B cell (primary cell): ENCODE measurements at regions not wholly inside any gene's neighbourhood (a gene's known extent, or its start where the extent isn't known, plus 50 kb on each side); places are given as distances from the start of the nearest gene placed in this dataset.

Experiments used
- ATAC-seq: fragments of 200-7000 bp; cut with Tn5 transposase; one replicate; pipeline ENCODE4 v1.10.0; 2021; ENCODE audit warnings: low read depth, mild to moderate bottlenecking, moderate number of reproducible peaks, moderate library complexity
- CTCF ChIA-PET: fragments of 350-600 bp; sonication (Branson Sonifier 250); formaldehyde crosslinking; loops from one replicate; lab custom pipeline; 2021; ENCODE audit warnings: antibody characterized with exemption, inconsistent platforms; lab: Charles Lee
- POLR2A ChIA-PET: fragments of 350-600 bp; sonication (Branson Sonifier 250); formaldehyde crosslinking; loops from one replicate; lab custom pipeline; 2021; ENCODE audit warnings: antibody characterized with exemption; lab: Charles Lee
- DNase-seq: peaks from one replicate; pipeline ENCODE4 v3.0.0; 2013
- H2AFZ ChIP-seq: 2 replicates; pipeline ENCODE4 v1.6.1; 2012; ENCODE audit warnings: mild to moderate bottlenecking, low read depth, low read length; ENCODE audit not compliant: insufficient read depth, poor library complexity, severe bottlenecking
- H3K27ac ChIP-seq, 2 donors: 1 replicate in 1 of 2; 2 replicates in 1 of 2; pipeline ENCODE4 v1.5.1; 2012 to 2013; ENCODE audit warnings: low read length in 2 of 2, mild to moderate bottlenecking in 2 of 2, moderate library complexity in 1 of 2
- H3K27me3 ChIP-seq, 4 experiments: fragments of 200-600 bp in 1 of 4; sonication (generic) in 1 of 4; replicated peaks in 1 of 4; 1 replicate in 2 of 4; 2 replicates in 2 of 4; pipeline versions ENCODE4 v1.6.1 to v1.7.0; 2013 to 2016; ENCODE audit warnings: low read length in 3 of 4, mild to moderate bottlenecking in 2 of 4, mixed read lengths in 1 of 4, moderate library complexity in 1 of 4; ENCODE audit not compliant: insufficient read depth in 4 of 4, control insufficient read depth in 3 of 4; ENCODE audit errors: control extremely low read depth in 1 of 4
- H3K36me3 ChIP-seq, 2 experiments: replicated peaks in 1 of 2; 1 replicate in 1 of 2; 2 replicates in 1 of 2; pipeline versions ENCODE4 v1.6.1 to v1.7.1; 2013; ENCODE audit warnings: low read length in 1 of 2; ENCODE audit not compliant: insufficient read depth in 2 of 2, control insufficient read depth in 1 of 2; ENCODE audit errors: control extremely low read depth in 1 of 2, extremely low read depth in 1 of 2
- H3K4me1 ChIP-seq, 2 donors: fragments of 200-600 bp in 1 of 2; sonication (generic) in 1 of 2; 1 replicate in 1 of 2; 2 replicates in 1 of 2; pipeline versions ENCODE4 v1.5.1 to v1.6.1; 2013 to 2017; ENCODE audit warnings: low read length in 2 of 2; ENCODE audit not compliant: control insufficient read depth in 2 of 2, insufficient read depth in 2 of 2
- H3K4me2 ChIP-seq: replicated peaks from 2 replicates; pipeline ENCODE3; 2012; ENCODE audit warnings: mild to moderate bottlenecking, low read depth, low read length; ENCODE audit not compliant: poor library complexity, severe bottlenecking
- H3K4me3 ChIP-seq, 5 experiments: fragments of 200-600 bp in 1 of 5; sonication (generic) in 1 of 5; 1 replicate in 3 of 5; 2 replicates in 2 of 5; pipeline versions ENCODE4 v1.5.1 to v1.7.0; 2011 to 2016; ENCODE audit warnings: low read length in 4 of 5, mild to moderate bottlenecking in 4 of 5, low read depth in 2 of 5, control low read depth in 1 of 5, moderate library complexity in 1 of 5; ENCODE audit not compliant: insufficient read depth in 1 of 5; ENCODE audit errors: control extremely low read depth in 1 of 5, extremely low read depth in 1 of 5
- H3K79me2 ChIP-seq: fragments of 200-600 bp; sonication (generic); one replicate; pipeline ENCODE4 v1.6.0; 2016; ENCODE audit warnings: low read length; ENCODE audit not compliant: control insufficient read depth, insufficient read depth
- H3K9ac ChIP-seq: fragments of 200-600 bp; sonication (generic); 2 replicates; pipeline ENCODE4 v1.6.1; 2017; ENCODE audit warnings: mild to moderate bottlenecking, low read length, moderate library complexity
- H3K9me3 ChIP-seq, 3 donors: one replicate each; pipeline versions ENCODE4 v1.6.1 to v1.7.1; 2013; ENCODE audit warnings: low read length in 2 of 3; ENCODE audit not compliant: control insufficient read depth in 2 of 3, insufficient read depth in 1 of 3; ENCODE audit errors: control extremely low read depth in 1 of 3
- H4K20me1 ChIP-seq: 2 replicates; pipeline ENCODE4 v1.6.0; 2012; ENCODE audit warnings: mild to moderate bottlenecking, low read length; ENCODE audit not compliant: insufficient read depth, control insufficient read depth, poor library complexity, severe bottlenecking
- H3K27ac Mint-ChIP-seq: one replicate; pipeline ENCODE4 v1.8.0; 2021; ENCODE audit warnings: mixed read lengths
- H3K27me3 Mint-ChIP-seq: one replicate; pipeline ENCODE4 v1.8.0; 2021; ENCODE audit warnings: mixed read lengths
- H3K4me1 Mint-ChIP-seq: one replicate; pipeline ENCODE4 v1.8.0; 2021; ENCODE audit warnings: mixed read lengths
- H3K4me3 Mint-ChIP-seq: one replicate; pipeline ENCODE4 v1.8.0; 2021; ENCODE audit warnings: mixed read lengths
- H3K9me3 Mint-ChIP-seq: one replicate; pipeline ENCODE4 v1.8.0; 2022; ENCODE audit warnings: mixed read lengths; ENCODE audit not compliant: insufficient read depth
- EZH2 ChIP-seq: IDR thresholded peaks from 2 replicates; pipeline ENCODE4 v1.6.1; 2012; ENCODE audit warnings: borderline replicate concordance, low read depth, mild to moderate bottlenecking, moderate library complexity, low read length; ENCODE audit not compliant: insufficient read depth, poor library complexity, severe bottlenecking
- WGBS: methylation state at CpG from one replicate; pipeline ENCODE4 v1.1.5; 2013; ENCODE audit warnings: missing lambda C conversion rate; ENCODE audit not compliant: insufficient coverage; 5-methylcytosine and 5-hydroxymethylcytosine counted together
- intact Hi-C: fragments of 100-400 bp; cut with micrococcal nuclease; formaldehyde crosslinking; loops from one replicate; pipeline ENCODE4 v1.10.0; 2022
- TF ChIP-seq, protein P1 (sequence below): fragments of 200-600 bp; IDR thresholded peaks from one replicate; pipeline ENCODE4 v1.8.0; 2022; ENCODE audit warnings: antibody characterized with exemption, mild to moderate bottlenecking

GRCh38 chr6:4658486-4658885 is 117.7 kb upstream of the CDYL start:
- Mint-ChIP-seq H3K4me1 (no peaks in the 10 kb centered on the region), H3K27me3 (peaks cover 18% of the 10 kb centered on the region), H3K27ac (no peak overlapping the region), H3K4me3 (no peak overlapping the region), H3K9me3 (no peaks in the 10 kb centered on the region)
- no peaks in the 10 kb centered on the region for H3K36me3 ChIP-seq
- 77% methylated on average over 6 of the region's 6 CpGs for WGBS
- H3K27ac ChIP-seq: no peak overlapping the region
- DNase-seq (no peak), ATAC-seq (no peak)
- H3K9ac ChIP-seq: no peak overlapping the region
- no peak for TF ChIP-seq EZH2
- TF ChIP-seq, protein P1, sequence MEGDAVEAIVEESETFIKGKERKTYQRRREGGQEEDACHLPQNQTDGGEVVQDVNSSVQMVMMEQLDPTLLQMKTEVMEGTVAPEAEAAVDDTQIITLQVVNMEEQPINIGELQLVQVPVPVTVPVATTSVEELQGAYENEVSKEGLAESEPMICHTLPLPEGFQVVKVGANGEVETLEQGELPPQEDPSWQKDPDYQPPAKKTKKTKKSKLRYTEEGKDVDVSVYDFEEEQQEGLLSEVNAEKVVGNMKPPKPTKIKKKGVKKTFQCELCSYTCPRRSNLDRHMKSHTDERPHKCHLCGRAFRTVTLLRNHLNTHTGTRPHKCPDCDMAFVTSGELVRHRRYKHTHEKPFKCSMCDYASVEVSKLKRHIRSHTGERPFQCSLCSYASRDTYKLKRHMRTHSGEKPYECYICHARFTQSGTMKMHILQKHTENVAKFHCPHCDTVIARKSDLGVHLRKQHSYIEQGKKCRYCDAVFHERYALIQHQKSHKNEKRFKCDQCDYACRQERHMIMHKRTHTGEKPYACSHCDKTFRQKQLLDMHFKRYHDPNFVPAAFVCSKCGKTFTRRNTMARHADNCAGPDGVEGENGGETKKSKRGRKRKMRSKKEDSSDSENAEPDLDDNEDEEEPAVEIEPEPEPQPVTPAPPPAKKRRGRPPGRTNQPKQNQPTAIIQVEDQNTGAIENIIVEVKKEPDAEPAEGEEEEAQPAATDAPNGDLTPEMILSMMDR: no peak
- no peaks in the 10 kb centered on the region for H3K27me3 ChIP-seq
- intact Hi-C loops: no loop called here
- H3K79me2 ChIP-seq: no peaks in the 10 kb centered on the region
- no peak overlapping the region for H3K4me2 ChIP-seq
- no peaks in the 10 kb centered on the region for H3K9me3 ChIP-seq
- H4K20me1 ChIP-seq: no peaks in the 10 kb centered on the region
- CTCF ChIA-PET: no interaction called here
- no peaks in the 10 kb centered on the region for H3K4me1 ChIP-seq
- POLR2A ChIA-PET: no interaction called here
- H2AFZ ChIP-seq: no peak overlapping the region
- H3K4me3 ChIP-seq: no peak overlapping the region

GRCh38 chr6:4656106-4656505 is 120.1 kb upstream of the CDYL start:
- Mint-ChIP-seq H3K9me3 (peaks cover 4% of the 10 kb centered on the region), H3K4me3 (no peak overlapping the region), H3K27me3 (peaks cover 18% of the 10 kb centered on the region), H3K4me1 (no peaks in the 10 kb centered on the region), H3K27ac (no peak overlapping the region)
- DNase-seq (no peak), ATAC-seq (no peak)
- TF ChIP-seq, protein P1: no peak
- no peak for TF ChIP-seq EZH2
- H4K20me1 ChIP-seq: no peaks in the 10 kb centered on the region
- no CpG with 5 or more reads among the region's 3 CpGs for WGBS
- no peaks in the 10 kb centered on the region for H3K27me3 ChIP-seq
- no peak overlapping the region for H3K4me3 ChIP-seq
- no peak overlapping the region for H3K27ac ChIP-seq
- H3K79me2 ChIP-seq: no peaks in the 10 kb centered on the region
- H3K4me2 ChIP-seq: no peak overlapping the region
- CTCF ChIA-PET: no interaction called here
- H2AFZ ChIP-seq: no peak overlapping the region
- no peaks in the 10 kb centered on the region for H3K4me1 ChIP-seq
- intact Hi-C loops: no loop called here
- POLR2A ChIA-PET: no interaction called here
- no peak overlapping the region for H3K9ac ChIP-seq
- peaks cover 0 to 5% (median 0%) of the 10 kb centered on the region in 3 donors for H3K9me3 ChIP-seq
- no peaks in the 10 kb centered on the region for H3K36me3 ChIP-seq
